ENCODE measurements at regions not wholly inside any gene's neighbourhood (a gene's known extent, or its start where the extent isn't known, plus 50 kb on each side); places are given as distances from the start of the nearest gene placed in this dataset.

- no peak for DNase-seq (ENCODE audit: low read depth)
Observed at GRCh38 chr15:96390986-96391385, 60.5 kb downstream of the NR2F2 start.

GRCh38 chr15:96392380-96393208 is 62.1 kb downstream of the NR2F2 start:
- peak; percentile 15 for DNase-seq (ENCODE audit: low read depth)

DNA sequence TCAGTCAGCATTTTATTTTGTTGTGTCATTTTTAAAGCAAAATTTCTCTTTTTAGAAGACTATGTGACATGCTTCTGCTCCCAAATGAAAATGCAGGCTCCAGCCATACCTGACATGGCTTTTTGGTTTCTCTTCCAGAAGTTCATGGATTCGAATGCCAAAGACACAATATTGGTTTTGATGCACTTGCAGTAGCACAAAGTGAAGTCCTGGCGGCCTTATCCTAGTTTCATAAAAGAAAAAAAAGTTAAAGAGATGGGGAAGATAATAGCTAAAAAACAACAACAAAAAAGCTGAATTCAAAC is 62.7 kb downstream of the NR2F2 start:
- no peak for DNase-seq (ENCODE audit: low read depth)

DNA sequence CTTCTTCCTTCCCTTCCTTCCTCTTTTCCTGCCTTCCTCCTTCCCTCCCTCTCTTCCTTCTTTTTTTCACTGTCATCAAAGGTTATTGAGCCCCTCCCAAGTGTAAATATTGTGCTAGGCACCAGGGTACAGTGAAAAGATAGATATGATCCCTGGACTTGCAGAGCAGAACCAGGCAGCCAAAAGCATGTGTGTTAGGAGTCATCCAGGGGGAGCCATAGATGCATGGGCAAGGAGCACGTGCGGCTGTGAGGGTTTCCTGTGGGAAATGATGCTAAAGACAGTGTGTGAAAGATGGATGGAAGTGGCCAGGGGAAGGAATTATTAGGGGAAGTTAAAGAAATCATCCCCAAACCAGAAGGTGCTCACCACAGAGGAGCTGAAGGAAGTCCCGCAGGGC is 65.2 kb downstream of the NR2F2 start:
- peak; percentile 14 for DNase-seq (ENCODE audit: low read depth)

GRCh38 chr15:96398776-96399175 is 68.3 kb downstream of the NR2F2 start:
- no peak for DNase-seq (ENCODE audit: low read depth)

GRCh38 chr15:96402403-96402802 is 71.9 kb downstream of the NR2F2 start:
- DNase-seq (ENCODE audit: low read depth): no peak

GRCh38 chr15:96403071-96403470 is 72.6 kb downstream of the NR2F2 start:
- DNase-seq (ENCODE audit: low read depth): no peak

DNA sequence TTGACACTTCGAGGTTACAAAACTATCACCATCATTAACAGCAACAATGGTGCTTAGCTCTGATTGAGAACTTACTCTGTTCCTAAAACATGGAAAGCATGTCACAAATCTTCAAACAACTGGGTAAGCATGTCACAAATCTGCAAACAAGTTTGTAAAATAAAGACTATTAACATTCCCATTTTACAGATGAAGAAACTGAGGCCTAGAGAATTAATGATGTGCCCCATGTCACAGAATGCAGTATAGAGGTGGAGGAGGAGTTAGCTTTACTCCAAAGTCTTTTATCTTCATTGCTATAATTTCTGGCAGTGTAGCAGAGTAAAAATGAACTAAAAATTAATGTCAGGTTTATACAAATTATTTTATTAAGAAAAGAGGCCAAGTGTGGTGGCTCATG is 73.4 kb downstream of the NR2F2 start:
- DNase-seq (ENCODE audit: low read depth): no peak

- DNase-seq (ENCODE audit: low read depth): no peak
Observed at GRCh38 chr15:96404560-96404959, 74.1 kb downstream of the NR2F2 start.

GRCh38 chr15:96406291-96406690 is 75.8 kb downstream of the NR2F2 start:
- DNase-seq (ENCODE audit: low read depth): no peak

DNA sequence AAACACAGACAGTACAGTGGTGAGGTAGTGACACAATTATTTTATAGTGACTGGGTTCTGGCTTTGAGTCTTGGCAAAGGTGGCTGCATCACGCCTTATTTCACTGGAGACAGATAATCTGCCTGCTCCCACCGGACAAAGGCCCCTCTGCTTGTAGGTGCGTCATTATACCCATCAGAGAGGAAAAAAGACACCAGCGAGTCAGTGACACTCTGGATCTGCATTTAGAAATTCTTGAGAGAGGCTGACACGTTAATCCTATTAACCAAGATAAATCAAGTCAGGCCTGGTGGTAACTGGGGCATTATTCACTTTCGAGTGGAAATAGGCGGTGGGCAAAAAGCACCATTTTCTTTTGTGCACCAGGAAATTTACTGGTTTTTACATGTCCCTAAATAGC is 76.2 kb downstream of the NR2F2 start:
- DNase-seq (ENCODE audit: low read depth): no peak

GRCh38 chr15:96407482-96407881 is 77.0 kb downstream of the NR2F2 start:
- no peak for DNase-seq (ENCODE audit: low read depth)

DNA sequence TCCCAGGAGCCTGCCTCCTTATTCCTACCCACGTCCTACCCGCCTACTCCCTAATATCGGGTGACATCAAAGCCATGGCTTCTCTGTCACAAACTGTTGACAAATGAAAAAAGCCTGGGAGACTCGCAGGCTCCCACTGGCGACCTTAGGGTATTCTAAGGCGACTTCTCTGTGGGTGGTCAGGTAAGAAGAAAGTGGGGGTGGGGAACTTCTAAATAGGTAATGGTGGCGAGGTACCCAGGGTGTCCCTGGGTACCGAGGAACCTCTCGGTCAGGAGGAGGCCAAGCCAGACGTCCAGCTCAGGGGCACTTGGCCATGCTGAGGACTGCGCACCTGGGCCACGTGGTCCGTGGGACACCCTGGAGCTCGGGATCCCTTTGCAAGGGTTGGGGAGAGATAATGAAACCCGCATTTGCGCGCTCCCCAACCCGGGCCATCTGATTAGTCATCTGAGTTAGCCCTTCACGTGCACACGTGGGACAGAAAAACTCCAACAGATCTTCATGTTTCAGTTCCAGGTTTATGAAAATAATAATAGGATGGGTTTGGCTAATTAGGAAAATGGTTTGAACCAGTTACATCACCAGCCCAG is 78.2 kb downstream of the NR2F2 start:
- no peak for DNase-seq (ENCODE audit: low read depth)

DNA sequence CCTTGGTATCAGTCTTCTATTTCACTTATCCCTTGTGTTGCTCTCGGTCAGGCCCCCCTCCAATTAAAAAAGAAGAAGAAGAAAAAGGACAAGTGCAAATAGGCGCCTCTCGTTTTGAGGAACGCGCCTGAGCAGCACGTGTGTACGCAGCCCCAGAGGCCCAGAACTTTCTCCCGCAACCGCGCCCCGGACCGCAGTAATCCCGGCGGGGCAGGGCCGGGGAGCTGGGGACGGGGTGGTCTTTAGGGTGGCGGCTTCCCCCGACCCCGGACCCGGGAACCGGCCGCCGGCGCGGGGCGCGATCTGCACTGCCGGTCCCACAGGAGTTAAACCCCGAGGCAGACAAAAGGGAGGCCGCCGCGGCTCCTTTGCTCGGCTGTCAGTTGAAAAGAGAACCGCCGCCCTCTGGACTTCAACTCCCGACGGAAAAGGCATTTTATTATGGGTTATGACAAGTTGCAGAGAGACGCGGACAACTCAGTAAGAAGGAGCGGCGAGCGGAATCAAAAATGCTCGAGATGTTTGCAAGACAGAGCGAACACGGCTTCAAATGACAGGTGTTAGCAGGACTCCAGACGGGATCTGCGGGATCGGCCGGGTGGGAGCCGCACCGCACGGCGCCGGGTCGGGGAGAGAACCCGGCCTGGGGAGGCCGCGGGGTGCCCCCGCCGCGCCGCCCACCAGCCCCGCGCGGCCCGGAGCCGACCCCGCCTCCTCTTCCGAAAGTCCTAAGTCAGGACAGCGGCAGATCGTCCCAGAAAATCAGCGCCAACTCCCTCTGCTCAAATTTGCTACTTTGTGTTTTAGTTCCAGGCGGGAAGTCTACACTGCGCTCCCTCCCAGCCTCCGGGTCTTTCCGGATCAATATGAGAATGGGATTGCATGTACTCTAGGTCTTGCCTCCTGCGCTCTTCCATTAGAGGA is 79.0 kb downstream of the NR2F2 start:
- no peak for DNase-seq (ENCODE audit: low read depth)

DNA sequence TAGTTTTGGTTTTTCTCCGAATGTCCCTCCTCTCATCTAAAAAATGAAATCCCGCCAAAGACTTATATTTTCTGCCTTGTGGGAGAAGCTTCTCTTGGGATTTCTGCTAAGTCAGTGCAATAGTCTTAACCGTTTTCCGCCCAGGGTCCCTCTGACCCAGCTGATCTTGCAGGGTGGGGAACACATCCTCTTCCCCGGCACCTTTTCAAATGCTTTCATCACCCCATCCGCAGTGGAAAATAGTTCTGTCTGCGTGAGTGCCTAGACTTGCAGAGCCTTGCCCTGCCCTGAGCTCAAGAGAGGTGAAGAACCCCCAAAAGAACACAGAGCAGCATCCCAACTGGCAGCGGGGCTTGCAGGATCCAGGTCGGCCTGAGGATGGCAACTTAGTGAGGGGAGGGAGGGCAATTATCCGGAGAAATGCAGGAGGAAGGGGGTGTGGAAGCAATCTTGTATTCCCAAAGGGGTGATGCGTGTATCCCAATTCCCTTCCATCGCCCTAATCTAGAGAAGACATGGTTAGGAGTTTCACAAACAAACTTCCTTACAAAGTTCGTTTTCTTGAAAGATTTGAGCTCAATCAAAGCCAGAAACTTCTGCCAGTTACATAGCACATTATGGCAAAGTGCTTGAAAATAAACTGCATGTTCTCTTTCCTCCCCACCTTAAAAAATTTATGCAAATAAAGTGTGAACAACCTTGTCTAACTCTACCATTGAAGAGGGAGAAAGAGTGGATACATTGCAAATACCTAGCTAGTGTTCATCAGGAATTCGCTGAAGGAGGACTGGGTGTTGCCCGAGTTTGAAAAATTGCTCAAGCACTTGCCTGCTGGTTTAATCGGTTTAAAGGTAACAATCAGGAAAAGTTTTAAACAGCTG is 79.9 kb downstream of the NR2F2 start:
- DNase-seq (ENCODE audit: low read depth): no peak

DNA sequence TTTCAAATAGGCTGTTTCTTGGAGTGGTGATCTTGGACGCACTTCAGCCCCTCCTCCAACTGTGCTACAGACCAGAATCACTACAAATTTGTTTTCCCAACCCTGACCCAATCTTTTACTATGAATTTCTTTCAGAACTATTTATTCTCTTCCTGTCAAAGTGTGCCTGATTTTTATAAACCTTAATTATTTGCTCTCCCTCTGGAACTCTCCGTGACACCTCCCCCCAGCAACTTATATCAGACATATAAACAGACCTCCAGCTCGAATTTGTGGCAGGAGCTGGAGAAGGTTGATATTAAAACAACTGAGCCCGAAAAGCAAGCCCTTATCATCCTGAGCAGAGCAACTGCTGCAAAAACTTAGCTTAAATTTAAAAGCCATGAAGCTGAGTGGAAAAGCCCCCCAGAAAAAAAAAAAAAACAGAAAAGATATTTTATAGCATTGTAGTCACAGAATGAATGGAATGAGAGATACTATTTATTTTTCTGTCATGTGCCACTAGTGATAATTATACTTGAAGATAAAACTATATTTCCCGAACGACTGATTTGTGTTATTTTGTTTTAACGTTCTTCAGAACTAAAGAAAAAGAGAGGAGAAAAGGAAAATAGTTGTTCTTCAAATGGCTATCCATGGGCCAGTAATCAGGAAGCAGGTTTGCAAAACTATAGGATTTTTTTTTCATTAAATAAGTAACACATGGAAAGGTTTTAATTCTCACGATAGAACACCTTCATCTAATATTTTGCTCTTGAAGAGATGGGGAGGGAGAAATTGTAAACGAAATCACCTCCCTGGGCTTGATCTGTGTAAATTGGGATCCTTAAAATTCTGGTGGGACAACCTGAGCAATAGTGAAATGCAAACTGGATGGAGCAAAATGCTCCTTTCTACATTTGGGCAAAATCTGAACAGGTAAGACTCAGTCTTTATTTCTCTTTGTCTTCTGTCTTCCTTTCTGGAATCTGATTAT is 80.8 kb downstream of the NR2F2 start:
- DNase-seq (ENCODE audit: low read depth): no peak

DNA sequence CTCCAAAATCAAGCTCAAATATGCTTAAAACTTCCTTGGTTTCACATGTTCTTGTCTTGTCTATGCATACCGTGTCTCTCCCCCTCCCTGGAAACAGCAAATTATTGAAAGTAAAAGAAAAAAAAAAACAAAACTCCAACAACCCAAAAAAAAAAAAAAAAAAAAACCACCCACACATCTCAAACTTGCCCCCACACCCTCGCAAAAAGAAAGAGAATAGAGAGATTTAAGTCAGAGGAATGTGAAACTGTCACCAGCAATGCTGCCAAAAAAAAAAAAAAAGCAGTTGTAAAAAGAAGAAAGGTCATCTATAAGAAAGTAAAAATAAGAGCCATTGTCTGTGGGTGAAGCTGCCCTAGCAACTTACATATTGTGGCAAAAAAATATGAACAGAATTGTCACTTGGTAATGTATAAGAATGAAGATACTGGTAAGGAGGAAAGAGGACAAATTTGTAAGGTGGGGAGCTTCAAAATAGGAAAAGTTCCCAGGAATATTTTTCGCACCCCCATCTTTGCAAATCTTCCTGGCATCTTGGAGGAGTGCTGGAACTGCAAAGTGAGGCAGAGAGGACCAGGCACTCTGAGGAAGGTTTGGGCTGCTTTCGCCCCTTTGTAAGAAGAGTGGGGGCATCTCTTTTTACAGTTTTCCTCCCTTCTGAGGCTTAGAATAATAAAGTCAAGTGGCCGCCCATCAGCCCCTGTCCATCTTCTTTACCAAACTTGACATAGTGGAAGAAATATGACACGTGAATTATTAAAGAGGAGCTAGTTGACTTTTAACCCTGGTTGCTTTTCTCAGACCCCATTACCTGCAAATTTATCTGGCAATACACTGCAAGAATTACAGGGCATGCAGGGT is 81.8 kb downstream of the NR2F2 start:
- DNase-seq (ENCODE audit: low read depth): no peak

- no peak for DNase-seq (ENCODE audit: low read depth)
Observed at GRCh38 chr15:96412906-96413231, 82.4 kb downstream of the NR2F2 start.

GRCh38 chr15:96413657-96414056 is 83.2 kb downstream of the NR2F2 start:
- DNase-seq (ENCODE audit: low read depth): no peak

- no peak for DNase-seq (ENCODE audit: low read depth)
Observed at GRCh38 chr15:96414875-96415274, 84.4 kb downstream of the NR2F2 start.

Data from RPMI7951 (cell line).